ENCODE measurements at regions not wholly inside any gene's neighbourhood (a gene's known extent, or its start where the extent isn't known, plus 50 kb on each side); places are given as distances from the start of the nearest gene placed in this dataset.

- TF ChIP-seq CTCF (IDR thresholded peaks at IDR 0.05) (no peak), POLR2A (IDR thresholded peaks at IDR 0.05) (no peak)
Observed at GRCh38 chr5:135190416-135191083, 156.5 kb upstream of the PITX1 start.

Data from testis (tissue), 2 donors.